ENCODE measurements at regions not wholly inside any gene's neighbourhood (a gene's known extent, or its start where the extent isn't known, plus 50 kb on each side); places are given as distances from the start of the nearest gene placed in this dataset.

DNA sequence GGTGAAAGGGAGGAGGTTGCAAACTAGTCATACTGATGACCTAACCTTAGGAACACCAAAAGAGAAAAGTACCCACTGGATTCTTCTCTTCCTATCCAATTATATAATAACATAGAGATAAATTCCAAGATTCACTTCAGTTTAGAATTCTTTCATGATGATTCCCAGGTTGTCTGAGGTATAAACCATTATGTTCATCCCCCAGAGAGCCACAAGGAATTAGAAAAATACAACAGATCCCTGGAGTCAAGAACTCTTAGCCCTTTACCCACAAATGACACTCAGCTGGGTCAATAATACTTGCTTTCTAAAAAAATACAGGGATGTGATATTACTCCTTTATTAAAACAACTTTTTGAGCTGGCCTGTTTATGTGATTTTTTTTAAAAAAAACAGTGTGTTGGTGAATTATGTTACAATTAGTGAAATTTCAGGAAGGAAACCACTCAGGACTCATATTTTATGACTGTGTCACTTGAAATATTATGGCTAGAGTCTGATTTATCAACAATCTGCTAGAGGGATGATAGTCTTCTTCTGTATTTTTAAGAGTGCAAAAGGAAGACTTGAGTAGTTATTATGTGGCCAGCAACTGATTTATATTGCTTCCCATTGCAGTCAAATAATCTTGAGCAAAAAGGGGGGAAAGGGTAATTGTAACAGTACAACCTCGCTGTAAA lies 338.2 kb downstream of the NFIB start:
- TF ChIP-seq CTCF (IDR thresholded peaks at IDR 0.05; ENCODE audit: low read depth, low read length, missing control alignments), result no peak
- DNase-seq (ENCODE audit: low read depth), result no peak
- H3K4me3 ChIP-seq (ENCODE audit: low read depth, low read length), result no peak overlapping the region
- in situ Hi-C loops (cut with HindIII; ENCODE audit: low sequenced_read_pairs), result no loop called here

DNA sequence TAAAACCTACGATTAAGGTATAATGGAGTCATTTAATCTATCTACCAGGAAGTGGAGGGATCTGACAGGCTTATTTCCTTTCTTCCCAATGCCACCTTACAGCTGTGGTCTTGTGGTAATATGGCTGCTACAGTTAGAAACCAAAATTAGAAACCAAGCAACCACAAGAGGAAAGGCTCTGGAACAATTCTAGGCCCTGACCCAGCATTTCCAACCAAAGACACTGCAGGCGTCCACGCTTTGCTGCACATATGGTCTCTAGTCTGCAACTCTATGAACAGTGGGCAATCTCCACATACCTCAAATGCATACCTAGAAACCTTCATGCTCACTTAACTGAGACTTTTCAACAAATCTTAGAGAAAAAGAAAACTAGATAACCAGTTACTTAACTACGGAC lies 339.1 kb downstream of the NFIB start:
- TF ChIP-seq CTCF (IDR thresholded peaks at IDR 0.05; ENCODE audit: low read depth, low read length, missing control alignments), result no peak
- in situ Hi-C loops (cut with HindIII; ENCODE audit: low sequenced_read_pairs), result no loop called here
- DNase-seq (ENCODE audit: low read depth), result peak; percentile 72
- H3K4me3 ChIP-seq (ENCODE audit: low read depth, low read length), result no peak overlapping the region

GRCh38 chr9:13971966-13972655 lies 341.8 kb downstream of the NFIB start:
- no peak for TF ChIP-seq CTCF (IDR thresholded peaks at IDR 0.05; ENCODE audit: low read depth, low read length, missing control alignments)
- H3K4me3 ChIP-seq (ENCODE audit: low read depth, low read length), result no peak overlapping the region
- in situ Hi-C loops (cut with HindIII; ENCODE audit: low sequenced_read_pairs), result no loop called here
- DNase-seq (ENCODE audit: low read depth), result peak; percentile 23

- no peak for DNase-seq (ENCODE audit: low read depth)
- no peak for TF ChIP-seq CTCF (IDR thresholded peaks at IDR 0.05; ENCODE audit: low read depth, low read length, missing control alignments)
- no peak overlapping the region for H3K4me3 ChIP-seq (ENCODE audit: low read depth, low read length)
- in situ Hi-C loops (cut with HindIII; ENCODE audit: low sequenced_read_pairs), result no loop called here
Measured at GRCh38 chr9:13971415-13971814, 342.5 kb downstream of the NFIB start.

- no peak for TF ChIP-seq CTCF (IDR thresholded peaks at IDR 0.05; ENCODE audit: low read depth, low read length, missing control alignments)
- DNase-seq (ENCODE audit: low read depth), result no peak
- no peak overlapping the region for H3K4me3 ChIP-seq (ENCODE audit: low read depth, low read length)
- in situ Hi-C loops (cut with HindIII; ENCODE audit: low sequenced_read_pairs), result no loop called here
Measured at GRCh38 chr9:13970426-13970825, 343.5 kb downstream of the NFIB start.

GRCh38 chr9:13970018-13970417 lies 343.9 kb downstream of the NFIB start:
- in situ Hi-C loops (cut with HindIII; ENCODE audit: low sequenced_read_pairs), result no loop called here
- H3K4me3 ChIP-seq (ENCODE audit: low read depth, low read length), result no peak overlapping the region
- no peak for TF ChIP-seq CTCF (IDR thresholded peaks at IDR 0.05; ENCODE audit: low read depth, low read length, missing control alignments)
- no peak for DNase-seq (ENCODE audit: low read depth)
